ENCODE measurements at regions not wholly inside any gene's neighbourhood (a gene's known extent, or its start where the extent isn't known, plus 50 kb on each side); places are given as distances from the start of the nearest gene placed in this dataset.

- Histone ChIP-seq H3K27me3 (ENCODE audit: insufficient read depth, low read depth) (no peaks in the 10 kb centered on the region), H3K4me1 (ENCODE audit: low read depth, poor library complexity, severe bottlenecking) (peaks cover 7% of the 10 kb centered on the region), H3K9ac (no peak overlapping the region), H4K20me1 (ENCODE audit: insufficient read depth) (no peaks in the 10 kb centered on the region), H3K27ac (no peak overlapping the region), H3K36me3 (ENCODE audit: insufficient read depth) (no peaks in the 10 kb centered on the region), H2AFZ (ENCODE audit: low read depth) (no peak overlapping the region), H3K4me3 (IDR thresholded peaks at IDR 0.05; ENCODE audit: insufficient read depth, low read depth, low read length) (no peak overlapping the region), H3K4me2 (no peak overlapping the region), H3K79me2 (ENCODE audit: insufficient read depth, low read depth) (no peaks in the 10 kb centered on the region)
- no peak for TF ChIP-seq CTCF (conservative IDR thresholded peaks at IDR 0.05; ENCODE audit: low read depth, low read length)
Measured at GRCh38 chr6:135647521-135647920, 150.0 kb upstream of the AHI1 start.

- peaks cover 15% of the 10 kb centered on the region for H3K4me1 ChIP-seq (ENCODE audit: low read depth, poor library complexity, severe bottlenecking)
- no peaks in the 10 kb centered on the region for H3K36me3 ChIP-seq (ENCODE audit: insufficient read depth)
- no peak overlapping the region for H3K4me3 ChIP-seq (IDR thresholded peaks at IDR 0.05; ENCODE audit: insufficient read depth, low read depth, low read length)
- no peak for TF ChIP-seq CTCF (conservative IDR thresholded peaks at IDR 0.05; ENCODE audit: low read depth, low read length)
- no peaks in the 10 kb centered on the region for H4K20me1 ChIP-seq (ENCODE audit: insufficient read depth)
- no peaks in the 10 kb centered on the region for H3K27me3 ChIP-seq (ENCODE audit: insufficient read depth, low read depth)
- H2AFZ ChIP-seq (ENCODE audit: low read depth): no peak overlapping the region
- no peak overlapping the region for H3K27ac ChIP-seq
- no peak overlapping the region for H3K9ac ChIP-seq
- H3K4me2 ChIP-seq: peak overlapping the region; percentile 1; the same call in 1 of the 2 replicates
- H3K79me2 ChIP-seq (ENCODE audit: insufficient read depth, low read depth): no peaks in the 10 kb centered on the region
Measured at GRCh38 chr6:135651964-135652755, 154.6 kb upstream of the AHI1 start.

GRCh38 chr6:135655055-135655454 lies 157.5 kb upstream of the AHI1 start:
- Histone ChIP-seq H4K20me1 (ENCODE audit: insufficient read depth) (no peaks in the 10 kb centered on the region), H3K4me2 (no peak overlapping the region), H3K9ac (no peak overlapping the region), H3K4me1 (ENCODE audit: low read depth, poor library complexity, severe bottlenecking) (peaks cover 15% of the 10 kb centered on the region), H3K79me2 (ENCODE audit: insufficient read depth, low read depth) (no peaks in the 10 kb centered on the region), H3K36me3 (ENCODE audit: insufficient read depth) (no peaks in the 10 kb centered on the region), H3K4me3 (IDR thresholded peaks at IDR 0.05; ENCODE audit: insufficient read depth, low read depth, low read length) (no peak overlapping the region), H2AFZ (ENCODE audit: low read depth) (no peak overlapping the region), H3K27me3 (ENCODE audit: insufficient read depth, low read depth) (no peaks in the 10 kb centered on the region), H3K27ac (no peak overlapping the region)
- TF ChIP-seq CTCF (conservative IDR thresholded peaks at IDR 0.05; ENCODE audit: low read depth, low read length): no peak

- no peak overlapping the region for H3K4me3 ChIP-seq (IDR thresholded peaks at IDR 0.05; ENCODE audit: insufficient read depth, low read depth, low read length)
- H3K4me2 ChIP-seq: no peak overlapping the region
- H3K36me3 ChIP-seq (ENCODE audit: insufficient read depth): no peaks in the 10 kb centered on the region
- H3K27me3 ChIP-seq (ENCODE audit: insufficient read depth, low read depth): no peaks in the 10 kb centered on the region
- H3K9ac ChIP-seq: no peak overlapping the region
- no peak overlapping the region for H2AFZ ChIP-seq (ENCODE audit: low read depth)
- peaks cover 8% of the 10 kb centered on the region for H3K4me1 ChIP-seq (ENCODE audit: low read depth, poor library complexity, severe bottlenecking)
- H3K79me2 ChIP-seq (ENCODE audit: insufficient read depth, low read depth): no peaks in the 10 kb centered on the region
- no peak overlapping the region for H3K27ac ChIP-seq
- H4K20me1 ChIP-seq (ENCODE audit: insufficient read depth): no peaks in the 10 kb centered on the region
- TF ChIP-seq CTCF (conservative IDR thresholded peaks at IDR 0.05; ENCODE audit: low read depth, low read length): no peak
Measured at GRCh38 chr6:135657207-135657606, 159.7 kb upstream of the AHI1 start.
